ENCODE measurements at regions not wholly inside any gene's neighbourhood (a gene's known extent, or its start where the extent isn't known, plus 50 kb on each side); places are given as distances from the start of the nearest gene placed in this dataset.
"Not testable (repeated sequence)": the region's sequence is repeated elsewhere in the genome, so short reads cannot be mapped to it uniquely, and the experiment has no call there.

DNA sequence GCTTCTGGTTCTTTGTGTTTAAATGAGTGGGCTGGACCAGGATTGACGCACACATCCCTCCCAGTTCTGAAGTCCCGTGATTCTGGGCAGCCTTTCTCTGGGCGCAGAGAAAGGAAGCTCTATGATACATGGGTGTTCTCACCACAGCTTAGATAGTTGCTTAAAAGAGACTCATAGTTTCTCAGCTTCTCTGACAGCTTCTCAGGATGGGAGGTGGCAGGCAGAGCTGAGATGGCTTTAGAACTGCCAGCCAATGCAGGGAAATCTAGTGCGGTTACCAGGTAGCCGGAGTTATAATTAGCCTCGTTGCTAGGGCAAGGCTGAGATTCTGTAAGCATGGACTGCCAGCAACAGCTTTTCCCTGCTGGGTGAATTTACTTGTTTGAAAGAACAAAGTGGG lies 111.8 kb upstream of the SEC22B start:
- not testable (repeated sequence) for DNase-seq (ENCODE audit: low read depth, low spot score); H3K4me3 ChIP-seq (ENCODE audit: low read length)

DNA sequence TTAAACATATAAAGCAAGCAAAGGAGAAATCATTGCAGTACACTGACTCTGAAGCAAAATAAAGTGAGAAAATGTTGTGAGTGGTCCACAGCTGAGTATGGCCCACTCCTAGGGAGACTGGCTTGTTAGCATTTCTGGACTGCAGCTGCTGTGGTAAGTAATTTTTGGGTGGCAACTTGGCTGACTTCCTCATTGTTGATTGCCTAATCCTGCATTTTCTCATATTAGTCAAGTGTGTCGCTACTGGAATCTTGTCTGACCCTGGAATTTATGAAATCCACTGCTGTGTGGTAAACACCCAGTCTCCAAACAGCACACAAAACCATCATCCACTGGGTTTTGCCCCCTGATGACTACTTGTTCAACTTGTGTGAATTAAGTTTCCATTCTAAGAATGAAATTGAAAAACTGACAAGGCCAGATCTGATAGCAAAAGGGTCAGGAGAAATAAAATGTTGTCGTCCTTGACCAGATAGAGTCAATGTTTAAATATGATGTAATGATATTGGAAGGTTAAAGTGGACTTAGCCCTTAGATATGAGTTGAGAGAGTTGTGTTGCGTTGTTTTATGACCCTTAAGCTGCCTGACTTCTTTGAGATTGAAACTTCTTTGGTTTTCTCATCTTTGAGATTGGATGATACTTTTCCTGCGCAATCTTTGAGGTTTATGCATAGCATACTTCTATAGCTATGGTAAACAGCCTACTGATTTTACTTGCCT lies 106.6 kb upstream of the SEC22B start:
- DNase-seq (ENCODE audit: low read depth, low spot score); H3K4me3 ChIP-seq (ENCODE audit: low read length): not testable (repeated sequence)

- not testable (repeated sequence) for H3K4me3 ChIP-seq (ENCODE audit: low read length); DNase-seq (ENCODE audit: low read depth, low spot score)
These were observed 101.9 kb upstream of the SEC22B start for GRCh38 chr1:120278259-120278610.

GRCh38 chr1:120277428-120278258 lies 101.3 kb upstream of the SEC22B start:
- not testable (repeated sequence) for H3K4me3 ChIP-seq (ENCODE audit: low read length); DNase-seq (ENCODE audit: low read depth, low spot score)

DNA sequence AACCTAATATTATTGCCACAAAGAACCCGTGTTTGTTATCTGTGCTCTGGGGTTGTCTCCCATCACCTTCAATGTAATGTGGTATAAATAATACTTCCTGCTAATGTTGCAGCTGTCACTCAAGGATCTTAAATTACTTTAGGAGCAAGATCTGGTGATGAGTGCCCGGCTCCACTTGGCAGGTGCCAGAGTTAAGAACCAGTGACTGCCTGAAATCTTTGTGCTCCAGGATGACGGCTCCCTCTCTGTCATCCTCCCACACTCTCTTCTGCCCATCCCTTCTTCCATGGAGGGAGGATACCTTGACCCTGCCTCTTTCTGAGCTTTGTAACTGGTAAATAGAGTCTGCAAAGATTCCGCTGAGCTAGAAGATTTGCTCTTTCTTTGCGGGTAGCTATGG lies 100.4 kb upstream of the SEC22B start:
- not testable (repeated sequence) for H3K4me3 ChIP-seq (ENCODE audit: low read length); DNase-seq (ENCODE audit: low read depth, low spot score)

GRCh38 chr1:120274438-120274837 lies 98.1 kb upstream of the SEC22B start:
- not testable (repeated sequence) for DNase-seq (ENCODE audit: low read depth, low spot score); H3K4me3 ChIP-seq (ENCODE audit: low read length)

DNA sequence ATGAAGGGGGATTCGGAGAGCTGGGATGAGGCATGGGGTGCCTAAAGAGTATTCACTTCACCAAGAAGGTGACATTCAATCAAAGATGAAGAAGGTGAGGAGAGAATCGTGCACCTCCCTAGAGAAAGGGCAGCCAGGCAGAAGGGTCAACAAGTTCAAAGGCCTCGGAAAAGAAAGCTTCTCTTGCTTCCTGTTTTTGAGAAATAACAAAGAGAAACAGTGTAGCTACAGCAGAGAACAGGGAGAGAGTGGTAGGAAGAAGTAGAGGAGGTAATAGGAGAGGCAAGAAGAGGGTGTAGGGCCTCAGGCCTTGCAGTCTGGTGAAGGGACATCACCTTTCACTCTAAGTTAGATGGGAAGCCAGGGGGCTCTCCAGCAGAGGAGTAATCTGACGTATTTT lies 97.0 kb upstream of the SEC22B start:
- not testable (repeated sequence) for H3K4me3 ChIP-seq (ENCODE audit: low read length); DNase-seq (ENCODE audit: low read depth, low spot score)

DNA sequence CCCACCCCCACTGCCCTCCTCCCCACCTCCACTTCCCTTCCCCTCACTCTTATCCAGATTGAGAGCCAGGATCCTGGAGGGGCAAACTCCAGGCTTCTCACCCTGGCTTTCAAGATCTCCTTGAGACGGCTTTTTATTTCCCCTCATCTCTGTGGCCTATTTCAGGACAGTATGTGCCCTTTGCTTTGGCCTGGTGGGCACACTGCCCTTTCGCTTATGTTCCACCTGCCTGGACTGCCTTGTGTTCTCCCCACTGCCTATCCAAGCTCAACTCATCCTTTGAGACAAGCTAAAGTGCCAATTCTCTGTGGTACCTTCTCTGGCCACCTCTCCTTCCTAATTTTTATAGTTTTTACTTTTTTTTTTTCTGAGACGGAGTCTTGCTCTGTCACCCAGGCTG lies 95.9 kb upstream of the SEC22B start:
- not testable (repeated sequence) for H3K4me3 ChIP-seq (ENCODE audit: low read length); DNase-seq (ENCODE audit: low read depth, low spot score)

GRCh38 chr1:120271561-120272221 lies 95.4 kb upstream of the SEC22B start:
- not testable (repeated sequence) for DNase-seq (ENCODE audit: low read depth, low spot score)

DNA sequence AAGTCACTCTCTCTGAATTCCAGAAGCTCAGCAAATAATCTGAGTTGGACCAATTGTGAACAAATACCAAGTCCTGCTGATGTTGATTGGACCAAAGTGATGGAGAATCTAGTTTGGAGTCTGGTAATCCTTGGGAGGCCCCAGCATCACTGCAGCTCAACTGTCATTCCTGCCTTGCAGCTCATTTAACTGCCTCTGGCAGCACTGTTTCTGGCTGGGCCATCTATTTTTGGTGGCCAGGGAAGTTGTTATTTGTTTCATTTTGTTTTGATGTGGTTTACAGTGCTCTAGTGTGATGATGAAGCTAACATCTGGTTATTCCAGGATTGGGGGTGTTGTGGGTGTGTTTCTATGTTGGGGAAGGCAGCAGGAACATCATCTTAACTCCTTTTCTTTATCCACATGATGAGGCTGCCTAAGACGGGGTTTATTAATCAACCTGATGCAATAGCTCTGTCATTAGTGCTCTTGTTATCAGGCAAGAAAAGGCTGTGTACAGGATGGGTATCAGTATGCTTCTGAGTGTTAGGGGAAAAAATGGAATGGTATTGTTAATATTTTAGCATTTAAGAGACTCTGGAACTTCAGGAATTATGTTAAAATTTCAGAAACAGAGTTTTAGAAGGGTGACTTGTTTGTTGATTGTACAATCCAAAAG lies 91.7 kb upstream of the SEC22B start:
- not testable (repeated sequence) for DNase-seq (ENCODE audit: low read depth, low spot score); H3K4me3 ChIP-seq (ENCODE audit: low read length)

More at GRCh38 chr1:120271561-120272221, 95.4 kb upstream of the SEC22B start:
- not testable (repeated sequence) for H3K4me3 ChIP-seq (ENCODE audit: low read length)

DNA sequence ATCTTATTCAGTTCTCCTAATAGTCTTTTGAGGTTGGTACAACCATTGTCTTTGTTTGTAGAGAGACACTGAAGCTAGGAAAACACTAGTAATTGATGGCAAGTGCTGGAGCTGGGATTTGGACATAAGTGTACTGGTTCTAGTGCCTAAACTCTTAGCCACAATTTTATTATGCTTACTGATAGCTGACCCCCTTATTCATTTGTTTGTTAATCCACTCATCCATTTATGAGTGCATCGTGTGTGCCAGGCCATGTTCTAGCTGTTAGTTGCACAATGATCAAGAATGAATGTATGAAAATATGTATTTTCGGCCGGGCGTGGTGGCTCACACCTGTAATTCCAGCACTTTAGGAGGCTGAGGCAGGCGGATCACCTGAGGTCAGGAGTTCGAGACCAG lies 88.2 kb upstream of the SEC22B start:
- not testable (repeated sequence) for H3K4me3 ChIP-seq (ENCODE audit: low read length); DNase-seq (ENCODE audit: low read depth, low spot score)

GRCh38 chr1:120262791-120263751 lies 86.8 kb upstream of the SEC22B start:
- not testable (repeated sequence) for H3K4me3 ChIP-seq (ENCODE audit: low read length)

DNA sequence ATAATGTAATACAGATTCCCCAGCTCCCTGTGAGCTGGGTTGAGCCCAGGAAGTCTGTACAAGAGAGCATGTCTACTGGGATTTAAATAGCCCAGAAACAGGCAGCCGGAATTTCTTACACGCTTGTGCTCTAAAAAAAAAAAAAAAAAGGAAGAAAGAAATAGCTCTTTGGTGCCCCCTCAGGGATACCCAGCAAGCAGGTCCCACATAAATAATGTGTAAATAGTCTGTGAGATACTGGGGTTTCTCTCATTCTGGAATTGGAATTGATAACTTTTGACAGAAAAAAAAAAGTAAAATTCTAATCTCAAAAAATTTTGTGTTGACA lies 81.4 kb upstream of the SEC22B start:
- not testable (repeated sequence) for DNase-seq (ENCODE audit: low read depth, low spot score); H3K4me3 ChIP-seq (ENCODE audit: low read length)

More at GRCh38 chr1:120262791-120263751, 86.8 kb upstream of the SEC22B start:
- DNase-seq (ENCODE audit: low read depth, low spot score) = not testable (repeated sequence)

DNA sequence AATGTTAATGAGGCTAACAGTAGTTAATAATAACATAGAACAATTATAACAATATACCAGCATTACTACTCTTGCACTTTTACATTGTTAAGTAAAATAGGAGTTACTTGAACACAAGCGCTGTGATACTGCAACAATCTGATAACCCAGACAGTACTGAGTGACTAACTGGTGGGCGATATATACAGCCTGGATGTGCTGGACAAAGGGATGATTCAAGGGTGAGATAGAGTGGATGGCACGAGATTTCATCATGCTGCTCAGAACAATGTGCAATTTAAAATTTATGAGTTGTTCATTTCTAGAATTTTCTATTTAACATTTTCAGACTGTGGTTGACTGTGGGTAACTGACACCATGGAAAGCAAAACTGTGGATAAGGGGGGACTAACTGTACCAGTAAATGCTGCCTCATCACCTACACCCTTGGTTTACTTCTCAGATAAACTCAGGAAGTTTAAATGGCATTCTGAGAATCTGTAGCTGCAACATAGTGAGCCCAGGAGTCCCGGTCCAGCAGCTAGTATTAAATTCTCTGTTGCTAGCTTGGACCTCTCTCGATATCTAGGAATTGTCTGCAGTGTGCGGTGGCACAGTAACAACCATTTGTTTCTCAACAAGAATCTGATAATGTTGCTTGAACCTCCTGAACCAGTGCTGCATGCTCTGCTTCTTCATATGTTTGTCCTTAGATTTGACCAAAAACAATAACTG lies 80.9 kb upstream of the SEC22B start:
- DNase-seq (ENCODE audit: low read depth, low spot score); H3K4me3 ChIP-seq (ENCODE audit: low read length): not testable (repeated sequence)

DNA sequence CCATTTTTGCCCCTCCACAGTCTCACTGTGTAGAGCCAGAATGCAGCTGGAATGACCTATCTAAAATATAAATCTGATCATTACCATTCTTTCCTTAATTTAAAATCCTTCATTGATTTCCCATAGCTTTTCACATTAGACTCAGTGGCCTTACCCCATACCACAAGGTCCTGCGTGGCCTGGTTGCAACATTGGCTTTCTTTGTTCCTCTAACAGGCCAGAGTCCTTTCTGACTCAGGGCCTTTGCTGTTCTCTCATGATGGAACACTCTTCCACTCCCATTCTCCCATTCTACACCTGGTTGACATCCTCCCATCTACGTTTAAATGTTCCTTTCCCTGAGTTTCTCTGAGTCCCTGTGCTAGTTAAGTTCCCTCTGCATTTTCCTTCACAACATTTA lies 74.4 kb upstream of the SEC22B start:
- DNase-seq (ENCODE audit: low read depth, low spot score); H3K4me3 ChIP-seq (ENCODE audit: low read length): not testable (repeated sequence)

DNA sequence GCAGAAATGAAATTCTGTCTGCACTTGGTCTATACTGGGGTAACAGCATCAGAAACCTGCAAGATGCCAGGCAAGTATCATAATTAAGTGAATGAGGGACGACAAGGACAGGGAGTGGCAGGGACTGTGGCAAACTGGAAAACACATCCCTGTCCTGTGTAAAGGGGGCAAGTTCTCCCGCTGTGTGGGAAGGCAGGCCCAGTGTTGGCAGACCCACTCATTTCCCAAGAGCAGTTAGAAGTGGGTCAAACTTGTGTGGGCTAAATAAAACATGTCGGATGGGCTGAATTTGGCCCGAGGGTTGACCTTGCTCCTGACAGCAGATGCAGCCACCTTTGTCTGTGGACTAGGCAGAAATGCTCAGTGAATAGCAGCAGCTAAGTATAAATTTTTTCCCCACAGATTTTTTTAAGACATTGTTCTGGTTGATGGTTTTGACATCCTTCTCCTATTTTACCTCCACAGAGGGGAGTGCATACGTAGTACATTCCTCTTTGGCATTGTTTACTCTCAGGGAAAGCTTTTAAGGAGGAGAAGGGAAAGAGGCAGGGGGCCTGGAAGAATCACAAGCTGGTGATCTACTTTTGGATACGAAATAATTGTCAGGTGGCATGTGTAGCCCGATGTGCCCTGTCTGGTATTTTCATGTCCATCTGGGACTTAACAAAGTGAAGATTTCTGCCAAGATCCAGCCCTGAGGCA lies 72.6 kb upstream of the SEC22B start:
- not testable (repeated sequence) for H3K4me3 ChIP-seq (ENCODE audit: low read length); DNase-seq (ENCODE audit: low read depth, low spot score)

- not testable (repeated sequence) for H3K4me3 ChIP-seq (ENCODE audit: low read length); DNase-seq (ENCODE audit: low read depth, low spot score)
These were observed 71.9 kb upstream of the SEC22B start for GRCh38 chr1:120248203-120248602.

All from Jurkat, Clone E6-1 (cell line).